GM12865 (cell line): ENCODE measurements at regions not wholly inside any gene's neighbourhood (a gene's known extent, or its start where the extent isn't known, plus 50 kb on each side); places are given as distances from the start of the nearest gene placed in this dataset.
"Not testable (repeated sequence)": the region's sequence is repeated elsewhere in the genome, so short reads cannot be mapped to it uniquely, and the experiment has no call there.

Experiments
- DNase-seq: peaks from one replicate; pipeline ENCODE4 v3.0.0; 2010; ENCODE audit warnings: low read depth
- H3K4me3 ChIP-seq: 2 replicates; pipeline ENCODE4 v1.5.1; 2011; ENCODE audit warnings: mild to moderate bottlenecking, low read depth, low read length, control low read depth
- CTCF ChIP-seq: IDR thresholded peaks from 2 replicates; pipeline ENCODE4 v1.5.1; 2011; ENCODE audit warnings: low read length, control low read depth, low read depth, inconsistent platforms; ENCODE audit not compliant: insufficient read depth; ENCODE audit errors: missing control alignments

DNA sequence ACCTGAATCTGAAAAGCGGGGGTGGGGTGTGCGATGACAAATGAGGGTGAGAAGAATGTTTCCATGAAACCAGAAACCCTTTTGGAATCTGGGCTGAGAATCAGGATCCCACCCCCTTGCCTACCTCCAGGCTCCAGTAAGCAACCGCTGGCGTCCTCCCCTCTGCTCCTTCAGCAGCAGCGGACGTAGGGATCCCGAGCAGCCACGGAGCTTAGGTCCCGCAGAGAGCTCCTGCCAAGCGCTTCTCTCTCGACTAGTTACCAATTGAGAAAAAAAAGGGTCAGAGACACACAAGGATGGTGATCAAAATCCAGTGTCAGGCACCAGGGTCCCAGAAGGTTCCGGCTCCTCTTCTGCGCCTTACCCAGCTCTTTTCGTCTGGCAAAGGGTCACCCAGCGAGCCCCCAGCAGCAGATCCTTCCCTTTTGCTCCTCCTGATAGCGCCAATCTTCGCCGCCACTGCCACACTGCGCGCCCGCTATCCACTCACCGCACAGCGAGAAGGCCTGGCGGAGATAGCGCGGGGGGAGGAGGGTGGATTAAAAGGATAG, 733.5 kb downstream of the ZWINT start:
- DNase-seq, result no peak
- H3K4me3 ChIP-seq, result no peak overlapping the region

DNA sequence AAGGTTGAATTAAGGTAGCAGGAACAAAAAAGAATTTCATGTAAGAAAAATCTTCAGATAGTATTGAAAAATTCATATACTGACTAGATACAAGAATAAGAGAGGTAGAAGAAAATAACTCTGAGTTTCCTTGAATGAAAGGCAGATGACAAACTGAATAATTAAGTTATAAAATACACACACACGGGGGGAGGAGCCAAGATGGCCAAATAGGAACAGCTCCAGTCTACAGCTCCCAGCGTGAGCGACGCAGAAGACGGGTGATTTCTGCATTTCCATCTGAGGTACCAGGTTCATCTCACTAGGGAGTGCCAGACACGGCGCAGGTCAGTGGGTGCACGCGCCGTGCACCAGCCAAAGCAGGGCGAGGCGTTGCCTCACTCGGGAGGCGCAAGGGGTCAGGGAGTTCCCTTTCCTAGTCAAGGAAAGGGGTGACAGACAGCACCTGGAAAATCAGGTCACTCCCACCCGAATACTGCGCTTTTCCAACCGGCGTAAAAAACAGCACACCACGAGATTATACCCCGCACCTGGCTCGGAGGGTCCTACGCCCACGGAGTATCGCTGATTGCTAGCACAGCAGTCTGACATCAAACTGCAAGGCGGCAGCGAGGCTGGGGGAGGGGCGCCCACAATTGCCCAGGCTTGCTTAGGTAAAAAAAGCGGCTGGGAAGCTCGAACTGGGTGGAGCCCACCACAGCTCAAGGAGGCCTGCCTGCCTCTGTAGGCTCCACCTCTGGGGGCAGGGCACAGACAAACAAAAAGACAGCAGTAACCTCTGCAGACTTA, 759.2 kb downstream of the ZWINT start:
- H3K4me3 ChIP-seq, DNase-seq: not testable (repeated sequence)

More for the DNA sequence above, 733.5 kb downstream of the ZWINT start:
- no peak for TF ChIP-seq CTCF

DNA sequence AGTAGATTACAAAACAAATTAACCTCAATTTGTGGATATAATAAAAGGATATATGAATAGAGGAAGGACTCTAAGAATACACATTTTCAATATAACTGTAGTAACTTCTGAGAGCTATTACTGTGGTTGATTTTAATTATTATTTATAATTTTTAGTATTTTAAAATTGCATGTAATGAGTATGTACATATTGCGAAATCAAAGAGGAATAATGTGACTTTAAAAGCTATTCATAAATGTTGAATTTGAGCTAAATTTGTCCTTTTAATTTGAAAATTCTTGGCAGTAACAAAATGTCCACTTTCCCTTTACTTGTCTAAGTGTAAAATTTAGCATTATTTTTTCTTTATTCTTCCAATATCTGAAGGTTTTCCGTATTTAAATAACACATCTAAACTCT, 750.6 kb upstream of the PCDH15 start:
- no peak overlapping the region for H3K4me3 ChIP-seq
- DNase-seq, result no peak
- no peak for TF ChIP-seq CTCF

GRCh38 chr10:55550236-55550635, 749.2 kb upstream of the PCDH15 start:
- TF ChIP-seq CTCF, result no peak
- H3K4me3 ChIP-seq, result no peak overlapping the region
- DNase-seq, result no peak

GRCh38 chr10:55537497-55537896, 736.5 kb upstream of the PCDH15 start:
- DNase-seq, H3K4me3 ChIP-seq: not testable (repeated sequence)

DNA sequence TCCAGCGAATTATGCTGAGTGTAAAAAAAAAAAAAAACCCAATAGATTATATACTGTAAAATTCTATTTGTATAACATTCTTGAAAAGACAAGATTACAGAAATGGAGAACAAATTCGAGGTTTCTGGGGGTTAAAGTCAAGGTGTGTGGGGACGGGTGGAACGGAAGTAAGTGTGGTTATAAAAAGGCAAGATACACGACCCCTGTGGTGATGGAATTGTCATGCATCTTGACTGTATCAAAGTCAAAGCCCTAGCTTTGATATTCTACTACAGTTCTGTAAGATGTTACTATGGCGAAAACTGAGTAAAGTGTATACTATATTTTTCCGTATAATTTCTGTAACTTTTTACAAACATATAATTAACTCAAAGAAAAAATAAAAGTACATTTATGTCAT, 718.2 kb upstream of the PCDH15 start:
- no peak for DNase-seq
- TF ChIP-seq CTCF, result no peak
- no peak overlapping the region for H3K4me3 ChIP-seq

DNA sequence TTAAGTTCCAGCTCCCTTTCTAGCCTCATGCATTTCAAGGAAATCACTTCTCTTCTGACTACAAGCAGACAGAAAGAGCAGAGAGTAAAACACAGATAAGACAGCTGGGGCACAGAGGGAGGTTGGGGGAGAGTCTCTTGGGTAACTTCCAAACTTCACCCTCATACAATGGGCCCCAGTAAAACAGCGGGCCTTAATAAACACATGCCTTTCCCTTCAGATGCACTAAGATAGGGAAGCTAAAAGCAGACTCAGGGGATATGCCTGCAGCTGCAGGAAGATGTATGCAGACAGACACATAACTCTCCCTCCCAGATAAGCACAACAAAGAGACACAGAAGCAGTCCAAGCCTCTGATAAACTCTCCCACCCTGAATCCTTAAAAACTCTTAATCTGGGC, 717.4 kb upstream of the PCDH15 start:
- not testable (repeated sequence) for H3K4me3 ChIP-seq, DNase-seq

DNA sequence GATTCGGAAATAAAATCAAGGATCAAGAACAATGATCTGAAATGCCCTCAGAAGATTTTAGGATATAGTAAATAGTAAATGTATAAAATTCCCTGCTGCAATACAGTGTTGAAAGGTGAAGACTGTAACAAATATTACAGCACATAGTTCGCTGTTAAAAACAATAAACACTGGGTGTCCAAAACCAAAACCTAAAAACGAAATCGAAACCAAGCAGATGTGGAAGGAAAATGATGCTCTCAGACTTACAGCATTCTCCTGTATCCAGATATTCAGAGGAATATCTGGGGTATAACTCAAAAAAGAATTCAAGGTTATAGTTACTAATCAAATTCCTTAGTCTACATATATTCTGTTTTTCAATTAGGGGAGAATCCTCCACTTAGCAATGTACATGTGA, 708.1 kb upstream of the PCDH15 start:
- no peak for DNase-seq
- no peak overlapping the region for H3K4me3 ChIP-seq
- no peak for TF ChIP-seq CTCF
